ENCODE measurements at regions not wholly inside any gene's neighbourhood (a gene's known extent, or its start where the extent isn't known, plus 50 kb on each side); places are given as distances from the start of the nearest gene placed in this dataset.

DNA sequence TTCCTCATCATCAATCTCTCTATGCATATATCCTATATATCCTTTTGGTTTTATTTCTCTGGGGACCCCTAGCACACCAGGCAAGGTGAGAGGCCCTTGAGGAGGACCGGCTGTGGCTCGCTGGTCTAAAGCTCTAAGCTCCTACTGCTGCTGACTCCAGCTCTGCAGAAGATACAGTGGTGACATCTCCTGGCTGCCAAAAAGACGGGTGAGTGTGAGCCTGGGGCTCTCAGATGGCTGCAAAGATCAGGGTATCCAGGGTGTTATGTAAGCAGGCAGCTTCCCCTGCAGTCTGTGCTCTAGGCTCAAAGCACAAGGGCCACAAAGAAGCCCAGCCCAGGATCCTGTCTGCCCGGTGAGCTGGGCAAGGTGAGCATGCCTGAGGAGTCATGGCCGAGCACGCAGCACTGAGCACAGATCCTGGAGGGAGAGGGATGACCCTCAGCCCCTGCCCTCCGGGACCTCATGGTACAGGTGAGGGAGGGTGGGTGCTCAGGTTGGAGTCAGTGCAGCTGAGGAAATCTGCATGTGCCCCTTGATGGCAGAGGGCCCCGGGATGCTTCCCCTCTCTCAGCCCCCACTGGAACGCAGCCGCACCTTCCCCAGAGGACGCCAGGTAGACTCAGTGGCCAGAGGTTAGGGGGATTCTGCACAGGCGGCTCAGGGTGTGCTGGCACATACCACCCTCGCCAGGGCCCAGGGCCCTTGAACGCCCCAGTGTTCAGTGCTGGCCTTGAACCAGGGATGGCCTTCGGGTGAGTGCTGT, 95.4 kb upstream of the INSIG1 start:
- no peaks in the 10 kb centered on the region for H3K9me3 ChIP-seq (ENCODE audit: control insufficient read depth in 2 of 2, low read length in 2 of 2)

GRCh38 chr7:155203059-155203881, 94.4 kb upstream of the INSIG1 start:
- no peak overlapping the region for H3K9ac ChIP-seq (ENCODE audit: low read length in 2 of 2)

More for the DNA sequence above, 95.4 kb upstream of the INSIG1 start:
- H3K4me1 ChIP-seq (ENCODE audit: control insufficient read depth, insufficient read depth, low read length): peaks cover 8% of the 10 kb centered on the region
- H3K9ac ChIP-seq (ENCODE audit: low read length in 2 of 2): no peak overlapping the region
- no peaks in the 10 kb centered on the region for H3K36me3 ChIP-seq (ENCODE audit: control insufficient read depth in 2 of 2, insufficient read depth in 2 of 2, low read length in 2 of 2)
- H3K27ac ChIP-seq (ENCODE audit: low read length): no peak overlapping the region
- peaks cover 6 to 11% of the 10 kb centered on the region in 2 donors for H3K27me3 ChIP-seq (ENCODE audit: control insufficient read depth in 1 of 2, insufficient read depth in 2 of 2, low read length in 2 of 2)
- H3K4me3 ChIP-seq (ENCODE audit: low read length in 2 of 2): no peak overlapping the region

DNA sequence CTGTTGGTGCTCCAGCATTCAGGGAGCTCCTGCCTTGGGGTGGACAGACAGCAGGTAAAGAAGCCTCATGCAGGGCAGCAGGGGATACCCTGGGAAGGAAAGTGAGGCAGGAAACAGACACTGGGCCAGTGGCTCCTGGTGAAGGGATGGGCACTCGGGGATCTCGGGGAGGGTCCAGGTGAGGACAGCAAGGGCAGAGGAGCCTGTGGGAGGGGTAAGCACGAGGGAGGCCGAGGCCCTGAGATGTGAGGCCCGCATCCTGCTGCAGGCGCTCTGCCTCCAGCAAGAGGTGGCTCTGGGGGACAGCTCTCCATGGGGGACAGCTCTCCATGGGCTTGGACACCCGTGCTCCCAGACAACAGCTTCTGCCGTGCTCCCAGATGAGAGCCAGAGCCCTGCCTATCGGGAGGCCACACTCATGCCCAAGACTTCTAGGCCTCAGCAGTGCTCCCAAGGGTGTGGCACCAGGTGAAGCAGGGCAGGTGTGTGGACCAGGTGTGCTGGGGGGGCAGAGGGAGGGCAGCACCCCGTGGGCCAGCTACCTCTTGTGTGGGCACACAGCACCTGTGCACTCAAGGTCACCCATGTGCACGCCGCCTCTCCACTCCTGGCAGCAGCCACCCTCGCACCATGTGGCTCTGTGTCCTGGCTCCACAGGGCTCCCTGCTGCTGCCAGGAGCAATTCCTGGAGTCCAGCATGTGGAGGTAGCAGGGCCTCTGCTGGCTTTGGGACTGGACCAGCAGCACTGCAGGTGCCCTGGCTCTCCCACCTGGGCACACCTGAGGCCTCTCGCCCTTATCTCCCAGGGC, 93.6 kb upstream of the INSIG1 start:
- Histone ChIP-seq H3K9ac (ENCODE audit: low read length in 2 of 2) (no peak overlapping the region), H3K36me3 (ENCODE audit: control insufficient read depth in 2 of 2, insufficient read depth in 2 of 2, low read length in 2 of 2) (no peaks in the 10 kb centered on the region), H3K27ac (ENCODE audit: low read length) (no peak overlapping the region), H3K4me1 (ENCODE audit: control insufficient read depth, insufficient read depth, low read length) (peaks cover 8% of the 10 kb centered on the region), H3K27me3 (ENCODE audit: control insufficient read depth in 1 of 2, insufficient read depth in 2 of 2, low read length in 2 of 2) (peaks cover 6 to 11% of the 10 kb centered on the region in 2 donors), H3K9me3 (ENCODE audit: control insufficient read depth in 2 of 2, low read length in 2 of 2) (no peaks in the 10 kb centered on the region), H3K4me3 (ENCODE audit: low read length in 2 of 2) (no peak overlapping the region)

More at GRCh38 chr7:155203059-155203881, 94.4 kb upstream of the INSIG1 start:
- Histone ChIP-seq H3K9me3 (ENCODE audit: control insufficient read depth in 2 of 2, low read length in 2 of 2) (no peaks in the 10 kb centered on the region), H3K4me3 (ENCODE audit: low read length in 2 of 2) (no peak overlapping the region), H3K4me1 (ENCODE audit: control insufficient read depth, insufficient read depth, low read length) (peaks cover 8% of the 10 kb centered on the region), H3K27ac (ENCODE audit: low read length) (no peak overlapping the region), H3K36me3 (ENCODE audit: control insufficient read depth in 2 of 2, insufficient read depth in 2 of 2, low read length in 2 of 2) (no peaks in the 10 kb centered on the region), H3K27me3 (ENCODE audit: control insufficient read depth in 1 of 2, insufficient read depth in 2 of 2, low read length in 2 of 2) (peaks cover 6 to 11% of the 10 kb centered on the region in 2 donors)

GRCh38 chr7:155204744-155205367, 92.8 kb upstream of the INSIG1 start:
- Histone ChIP-seq H3K9ac (ENCODE audit: low read length in 2 of 2) (no peak overlapping the region), H3K27me3 (ENCODE audit: control insufficient read depth in 1 of 2, insufficient read depth in 2 of 2, low read length in 2 of 2) (peaks cover 6 to 15% of the 10 kb centered on the region in 2 donors), H3K4me3 (ENCODE audit: low read length in 2 of 2) (peak overlapping the region; percentile 47 to 61), H3K4me1 (ENCODE audit: control insufficient read depth, insufficient read depth, low read length) (peaks cover 8% of the 10 kb centered on the region), H3K9me3 (ENCODE audit: control insufficient read depth in 2 of 2, low read length in 2 of 2) (no peaks in the 10 kb centered on the region), H3K36me3 (ENCODE audit: control insufficient read depth in 2 of 2, insufficient read depth in 2 of 2, low read length in 2 of 2) (no peaks in the 10 kb centered on the region), H3K27ac (ENCODE audit: low read length) (no peak overlapping the region)

- Histone ChIP-seq H3K27me3 (ENCODE audit: control insufficient read depth in 1 of 2, insufficient read depth in 2 of 2, low read length in 2 of 2) (peaks cover 6 to 15% of the 10 kb centered on the region in 2 donors), H3K4me3 (ENCODE audit: low read length in 2 of 2) (peak overlapping the region; percentile 47 to 61), H3K27ac (ENCODE audit: low read length) (peak overlapping the region; percentile 70), H3K4me1 (ENCODE audit: control insufficient read depth, insufficient read depth, low read length) (peaks cover 8% of the 10 kb centered on the region), H3K9ac (ENCODE audit: low read length in 2 of 2) (peak overlapping the region; percentile 51 to 59), H3K36me3 (ENCODE audit: control insufficient read depth in 2 of 2, insufficient read depth in 2 of 2, low read length in 2 of 2) (no peaks in the 10 kb centered on the region), H3K9me3 (ENCODE audit: control insufficient read depth in 2 of 2, low read length in 2 of 2) (no peaks in the 10 kb centered on the region)
Measured at GRCh38 chr7:155205368-155206317, 92.0 kb upstream of the INSIG1 start.

DNA sequence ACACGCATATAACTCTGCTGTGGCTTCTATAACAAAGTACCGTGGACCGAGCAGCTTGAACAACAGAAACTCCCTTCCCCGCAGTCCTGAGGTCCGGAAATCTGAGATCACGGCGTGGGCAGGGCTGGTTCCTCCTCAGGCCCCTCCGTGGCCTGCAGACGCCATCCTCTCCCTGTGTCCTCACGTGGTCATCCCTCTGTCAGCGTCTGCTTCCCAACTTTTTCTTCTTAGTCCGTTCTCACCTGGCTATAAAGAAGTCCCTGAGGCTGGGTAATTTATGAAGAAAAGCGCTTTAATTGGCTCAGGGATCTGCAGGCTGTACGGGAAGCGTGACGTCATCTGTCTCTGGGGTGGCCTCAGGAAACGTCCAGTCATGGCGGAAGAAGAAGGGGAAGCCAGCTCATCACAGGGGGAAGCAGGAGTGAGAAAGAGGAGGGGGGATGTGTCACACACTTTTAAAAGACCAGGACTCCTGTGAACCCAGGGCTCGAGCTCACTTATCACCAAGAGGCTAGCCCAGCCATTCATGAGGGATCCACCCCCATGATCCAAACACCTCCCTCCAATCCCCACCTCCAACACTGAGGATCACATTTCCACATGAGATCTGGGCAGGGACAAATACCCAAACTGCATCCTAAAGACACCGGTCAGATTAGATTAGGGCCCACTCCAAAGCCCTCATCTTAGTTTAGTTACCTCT, 91.2 kb upstream of the INSIG1 start:
- Histone ChIP-seq H3K27me3 (ENCODE audit: control insufficient read depth in 1 of 2, insufficient read depth in 2 of 2, low read length in 2 of 2) (peaks cover 6 to 21% of the 10 kb centered on the region in 2 donors), H3K4me3 (ENCODE audit: low read length in 2 of 2) (peak overlapping the region in 1 of 2 donors; percentile 61)

DNA sequence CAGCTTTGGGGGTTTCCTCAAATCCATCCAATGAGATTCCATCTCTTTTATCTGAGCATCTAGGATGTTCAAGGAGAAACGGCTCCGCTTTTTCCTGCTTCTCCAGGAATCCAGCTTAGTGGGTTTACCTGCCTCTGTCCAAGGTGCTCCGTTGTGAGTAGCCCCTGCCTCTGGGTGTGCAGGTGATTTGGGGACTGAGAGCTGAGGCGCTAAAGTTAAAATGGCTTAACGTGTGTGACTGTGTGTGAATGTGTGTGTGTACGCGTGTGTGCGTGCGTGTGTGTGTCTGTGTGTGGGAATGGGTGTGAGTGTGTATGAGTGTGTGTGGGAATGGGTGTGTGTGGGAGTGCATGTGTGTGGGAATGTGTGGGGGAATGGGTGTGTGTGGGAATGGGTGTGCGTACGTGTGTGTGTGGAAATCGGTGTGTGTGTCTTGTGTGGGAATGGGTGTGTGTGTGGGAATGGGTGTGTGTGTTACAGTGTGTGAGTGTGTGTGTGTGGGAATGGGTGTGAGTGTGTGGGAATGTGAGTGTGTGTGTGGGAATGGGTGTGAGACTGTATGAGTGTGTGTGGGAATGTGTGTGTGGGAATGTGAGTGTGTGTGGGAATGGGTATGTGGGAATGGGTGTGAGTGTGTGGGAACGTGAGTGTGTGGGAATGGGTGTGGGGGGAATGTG, 90.2 kb upstream of the INSIG1 start:
- peaks cover 8% of the 10 kb centered on the region for H3K4me1 ChIP-seq (ENCODE audit: control insufficient read depth, insufficient read depth, low read length)
- H3K27ac ChIP-seq (ENCODE audit: low read length): no peak overlapping the region
- H3K9me3 ChIP-seq (ENCODE audit: control insufficient read depth in 2 of 2, low read length in 2 of 2): no peaks in the 10 kb centered on the region
- H3K4me3 ChIP-seq (ENCODE audit: low read length in 2 of 2): no peak overlapping the region
- no peak overlapping the region for H3K9ac ChIP-seq (ENCODE audit: low read length in 2 of 2)
- H3K36me3 ChIP-seq (ENCODE audit: control insufficient read depth in 2 of 2, insufficient read depth in 2 of 2, low read length in 2 of 2): no peaks in the 10 kb centered on the region
- peaks cover 8 to 18% of the 10 kb centered on the region in 2 donors for H3K27me3 ChIP-seq (ENCODE audit: control insufficient read depth in 1 of 2, insufficient read depth in 2 of 2, low read length in 2 of 2)

More for the DNA sequence above, 91.2 kb upstream of the INSIG1 start:
- H3K4me1 ChIP-seq (ENCODE audit: control insufficient read depth, insufficient read depth, low read length): peaks cover 8% of the 10 kb centered on the region
- peak overlapping the region; percentile 70 for H3K27ac ChIP-seq (ENCODE audit: low read length)
- no peak overlapping the region for H3K9ac ChIP-seq (ENCODE audit: low read length in 2 of 2)
- H3K36me3 ChIP-seq (ENCODE audit: control insufficient read depth in 2 of 2, insufficient read depth in 2 of 2, low read length in 2 of 2): no peaks in the 10 kb centered on the region
- no peaks in the 10 kb centered on the region for H3K9me3 ChIP-seq (ENCODE audit: control insufficient read depth in 2 of 2, low read length in 2 of 2)

- no peak overlapping the region for H3K4me3 ChIP-seq (ENCODE audit: low read length in 2 of 2)
- peak overlapping the region; percentile 18 for H3K27ac ChIP-seq (ENCODE audit: low read length)
- no peaks in the 10 kb centered on the region for H3K36me3 ChIP-seq (ENCODE audit: control insufficient read depth in 2 of 2, insufficient read depth in 2 of 2, low read length in 2 of 2)
- H3K27me3 ChIP-seq (ENCODE audit: control insufficient read depth in 1 of 2, insufficient read depth in 2 of 2, low read length in 2 of 2): peaks cover 8 to 20% of the 10 kb centered on the region in 2 donors
- H3K9me3 ChIP-seq (ENCODE audit: control insufficient read depth in 2 of 2, low read length in 2 of 2): no peaks in the 10 kb centered on the region
- H3K4me1 ChIP-seq (ENCODE audit: control insufficient read depth, insufficient read depth, low read length): peaks cover 8% of the 10 kb centered on the region
- H3K9ac ChIP-seq (ENCODE audit: low read length in 2 of 2): no peak overlapping the region
Measured at GRCh38 chr7:155208681-155209477, 88.8 kb upstream of the INSIG1 start.

Measured in stomach smooth muscle (tissue), 2 donors.